NCI-H345 treated with DMSO at 0.1 percent for 48 hours (cell line): ENCODE measurements at regions not wholly inside any gene's neighbourhood (a gene's known extent, or its start where the extent isn't known, plus 50 kb on each side); places are given as distances from the start of the nearest gene placed in this dataset.
"Not testable (repeated sequence)": the region's sequence is repeated elsewhere in the genome, so short reads cannot be mapped to it uniquely, and the experiment has no call there.

Source experiments
- DNase-seq: peaks from one replicate; lab custom pipeline; 2025; ENCODE audit not compliant: unreplicated experiment; lab: John Stamatoyannopoulos, UW

GRCh38 chr6:6748001-6748400, 159.5 kb downstream of the LY86 start:
- DNase-seq = no peak

- DNase-seq = no peak
Measured at GRCh38 chr6:6749702-6750491, 161.4 kb downstream of the LY86 start.

- DNase-seq = no peak
Measured at GRCh38 chr6:6750594-6751265, 162.2 kb downstream of the LY86 start.

DNA sequence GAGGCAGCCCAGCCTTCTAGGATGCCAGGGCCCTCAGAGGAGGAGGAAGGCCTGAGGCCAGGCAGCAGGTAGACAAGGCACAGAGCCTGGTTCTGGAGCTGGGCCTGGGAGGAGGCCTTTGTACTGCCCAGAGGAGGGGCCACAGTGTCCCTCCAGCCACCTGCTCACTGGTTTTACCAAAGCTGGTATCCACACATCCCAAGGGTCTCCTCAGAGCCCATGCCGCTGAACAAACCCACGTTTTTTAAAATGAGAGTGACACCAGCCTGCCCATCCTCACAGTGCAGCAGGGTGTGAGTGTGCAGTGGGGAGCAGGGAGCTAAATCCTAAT, 162.7 kb downstream of the LY86 start:
- no peak for DNase-seq

GRCh38 chr6:6751619-6752023, 163.1 kb downstream of the LY86 start:
- no peak for DNase-seq

DNA sequence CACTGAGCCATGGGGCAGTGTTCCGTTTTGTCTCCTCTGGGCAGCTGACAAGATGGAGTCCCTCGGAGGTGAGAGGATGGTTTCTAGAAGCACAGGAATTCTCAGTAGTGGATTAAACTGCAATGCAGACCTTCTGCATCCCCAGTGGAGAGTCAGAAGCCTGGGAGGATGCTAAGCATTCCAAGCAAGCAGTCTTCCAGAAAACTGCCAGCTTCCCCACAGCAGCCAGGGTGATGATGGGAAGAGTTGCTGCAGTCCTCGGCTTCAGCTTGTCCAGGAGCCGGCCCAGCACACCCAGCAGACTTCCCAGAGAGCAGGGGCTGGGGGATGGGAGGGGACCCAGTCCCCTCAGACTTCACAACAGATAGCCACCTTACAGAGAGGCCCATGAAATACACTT, 163.6 kb downstream of the LY86 start:
- no peak for DNase-seq

GRCh38 chr6:6753301-6753700, 164.8 kb downstream of the LY86 start:
- DNase-seq = no peak

DNA sequence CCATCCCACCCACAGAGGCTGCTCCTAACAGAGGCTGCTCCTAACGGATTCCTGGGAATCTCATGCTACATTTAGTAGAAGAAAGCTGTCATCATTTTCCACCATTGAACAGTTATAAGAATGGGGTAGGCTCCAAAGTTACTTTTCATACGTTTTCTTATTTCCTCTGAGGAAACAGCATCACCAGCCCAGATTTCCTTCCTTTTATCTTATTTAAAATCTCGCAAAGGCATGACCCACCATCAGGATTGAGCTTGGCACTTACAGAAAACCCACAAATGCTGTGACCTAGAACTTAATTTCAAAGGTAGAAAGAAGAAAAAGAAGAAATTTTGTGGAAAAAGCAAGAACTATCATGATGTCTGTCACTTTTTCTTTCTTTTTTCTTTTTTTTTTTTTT, 168.0 kb downstream of the LY86 start:
- no peak for DNase-seq

GRCh38 chr6:6758546-6758914, 170.0 kb downstream of the LY86 start:
- no peak for DNase-seq

GRCh38 chr6:6758915-6759654, 170.6 kb downstream of the LY86 start:
- no peak for DNase-seq

- no peak for DNase-seq
Measured at GRCh38 chr6:6760002-6760401, 171.5 kb downstream of the LY86 start.

- not testable (repeated sequence) for DNase-seq
Measured at GRCh38 chr6:6762566-6762965, 174.0 kb downstream of the LY86 start.

DNA sequence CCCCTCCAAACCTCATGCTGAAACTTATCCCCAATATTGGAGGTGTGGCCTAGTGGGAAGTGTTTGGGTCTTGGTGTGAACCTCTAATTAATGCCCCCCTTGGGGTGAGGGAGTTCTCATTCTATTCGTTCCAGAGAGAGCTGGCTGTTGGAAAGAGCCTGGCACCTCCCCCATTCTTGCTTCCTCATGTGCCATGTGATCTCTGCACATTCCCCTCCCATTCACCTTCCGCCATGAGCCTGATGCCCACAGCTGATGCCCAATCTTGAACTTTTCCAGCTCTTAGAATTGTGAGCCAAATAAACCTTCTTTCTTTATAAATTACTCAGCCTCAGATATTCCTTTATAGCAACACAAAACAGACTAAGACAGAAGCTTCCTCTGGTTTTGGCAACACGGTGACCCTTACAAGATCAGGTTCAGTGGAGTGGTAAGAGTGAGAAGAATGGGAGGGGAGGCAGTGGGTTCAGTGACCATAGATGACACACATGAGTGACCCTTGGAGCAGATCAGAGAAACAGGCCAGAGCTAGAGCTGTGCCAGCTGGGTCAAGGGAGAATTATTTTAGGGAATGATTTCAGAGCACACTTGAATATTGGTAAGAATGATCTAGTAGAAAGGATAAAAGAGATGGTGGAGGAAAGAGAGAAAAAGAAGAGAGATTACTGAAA, 176.4 kb downstream of the LY86 start:
- no peak for DNase-seq

DNA sequence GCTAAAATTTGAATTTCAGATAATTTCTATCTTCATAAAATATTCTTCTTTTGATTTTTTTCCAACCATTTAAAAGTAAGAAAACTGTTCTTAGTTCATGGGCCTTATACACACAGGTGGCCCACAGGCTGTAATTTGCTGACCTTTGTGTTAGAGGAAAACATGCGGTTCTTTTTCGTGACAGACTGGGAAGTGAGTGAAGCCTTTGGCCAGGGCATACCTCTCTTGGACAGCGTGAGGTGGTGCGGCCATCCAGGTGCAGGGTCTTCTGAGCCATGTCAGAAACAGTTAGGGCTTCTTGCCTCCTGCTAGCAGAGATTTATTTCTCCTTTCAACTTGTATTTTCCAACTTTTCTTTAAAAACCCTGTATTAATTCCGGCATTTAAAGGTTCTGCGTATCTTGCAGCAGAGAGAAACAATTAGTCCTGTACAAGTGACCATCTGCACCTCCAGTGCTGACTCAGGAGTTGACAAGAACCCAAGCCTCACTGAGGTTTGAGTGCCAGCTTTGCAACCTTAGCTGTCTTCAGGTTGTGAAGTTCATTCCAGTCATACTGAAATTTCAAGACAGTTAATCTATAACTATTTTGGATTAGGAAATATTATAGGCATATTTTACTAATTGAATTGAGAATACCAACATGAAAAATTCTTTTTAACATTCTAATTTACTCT, 177.8 kb downstream of the LY86 start:
- DNase-seq = no peak

- DNase-seq = no peak
Measured at GRCh38 chr6:6769466-6769865, 180.9 kb downstream of the LY86 start.

DNA sequence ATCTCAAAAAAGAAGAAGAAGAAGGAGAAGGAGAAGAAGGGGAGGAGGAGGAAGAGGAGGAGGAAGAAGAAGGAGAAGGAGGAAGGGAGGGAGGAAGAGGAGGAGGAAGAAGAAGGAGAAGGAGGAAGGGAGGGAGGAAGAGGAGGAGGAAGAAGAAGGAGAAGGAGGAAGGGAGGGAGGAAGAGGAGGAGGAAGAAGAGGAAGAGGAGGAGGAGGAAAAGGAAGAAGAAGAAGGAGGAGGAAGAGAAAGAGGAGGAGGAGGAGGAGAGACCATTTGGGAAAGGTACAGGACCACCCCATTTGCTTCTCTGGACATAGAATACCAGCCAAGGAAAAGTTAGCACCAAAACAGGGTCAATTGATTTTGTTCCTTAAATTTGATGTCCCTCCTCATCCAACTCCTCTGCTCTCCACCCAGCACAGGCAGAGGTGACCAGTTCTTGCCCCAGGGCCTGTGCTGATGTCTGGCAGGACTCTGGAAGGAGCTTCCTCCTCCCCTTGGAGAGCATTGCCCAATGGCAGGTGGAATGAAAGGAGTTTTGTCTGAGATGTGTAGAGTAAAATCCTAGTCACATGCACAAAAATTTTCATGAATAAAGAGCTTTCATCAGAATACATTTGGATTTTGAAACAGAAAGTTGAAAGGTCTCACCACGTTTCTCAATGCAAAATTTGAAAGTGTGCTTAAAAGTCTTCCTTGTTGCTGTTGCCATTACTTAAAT, 182.9 kb downstream of the LY86 start:
- no peak for DNase-seq

GRCh38 chr6:6771964-6772363, 183.4 kb downstream of the LY86 start:
- no peak for DNase-seq

DNA sequence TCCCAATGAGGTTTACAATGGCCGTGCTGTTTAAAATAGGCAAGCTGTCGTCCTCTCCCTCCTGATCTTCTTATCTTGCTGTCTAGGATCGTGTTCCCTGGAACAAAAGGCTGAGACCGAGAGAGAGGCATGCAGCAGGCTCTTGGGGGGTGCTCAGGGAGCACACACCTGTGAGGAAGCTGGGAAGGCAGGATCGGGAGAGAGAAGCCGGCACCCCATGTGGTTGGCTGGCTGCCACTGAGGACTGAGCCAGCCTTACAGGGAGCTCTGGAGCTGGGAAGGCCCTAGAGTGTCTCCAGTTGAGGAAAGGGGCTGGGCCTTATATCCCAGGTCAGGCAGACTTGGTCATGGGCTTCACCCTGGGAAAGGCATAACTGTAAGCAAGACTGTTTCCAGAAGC, 184.2 kb downstream of the LY86 start:
- DNase-seq = no peak

DNA sequence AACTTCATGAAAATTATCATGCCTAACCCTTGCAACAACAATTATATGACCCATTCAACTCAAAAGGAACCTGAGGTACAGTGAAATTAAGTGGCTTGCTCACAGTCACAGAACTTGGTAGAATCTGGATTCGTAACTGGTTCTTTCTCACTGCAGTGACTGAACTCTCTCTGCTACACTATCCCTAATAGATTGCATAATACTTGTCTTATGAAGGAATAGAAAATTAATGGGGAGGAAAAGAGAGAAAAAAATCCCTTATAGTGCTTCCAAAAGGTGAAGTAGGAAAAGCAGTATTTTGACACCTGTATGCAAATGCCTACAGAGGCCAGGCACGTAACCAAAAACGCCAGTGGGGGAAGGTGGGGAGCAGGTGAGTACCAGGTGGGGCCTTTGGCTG, 186.6 kb downstream of the LY86 start:
- no peak for DNase-seq

- DNase-seq = no peak
Measured at GRCh38 chr6:6780231-6780630, 191.7 kb downstream of the LY86 start.
